Vagina (tissue), 2 donors: ENCODE measurements at regions not wholly inside any gene's neighbourhood (a gene's known extent, or its start where the extent isn't known, plus 50 kb on each side); places are given as distances from the start of the nearest gene placed in this dataset.

Source experiments
- DNase-seq, 2 donors: peaks; one replicate each; pipeline ENCODE4 v3.0.0-alpha.2; 2017; ENCODE audit errors: extremely low spot score in 2 of 2
- H3K27ac ChIP-seq: fragments of 200-600 bp; sonication (generic); one replicate; pipeline ENCODE4 v1.5.1; 2019
- H3K27me3 ChIP-seq: fragments of 200-600 bp; sonication (generic); one replicate; pipeline ENCODE4 v1.5.1; 2019
- H3K36me3 ChIP-seq, 2 donors: fragments of 200-600 bp; sonication (generic); one replicate each; pipeline ENCODE4 v1.5.1; 2017 to 2019
- H3K4me1 ChIP-seq: fragments of 200-600 bp; sonication (generic); one replicate; pipeline ENCODE4 v1.5.1; 2019
- H3K4me3 ChIP-seq, 2 donors: fragments of 200-600 bp; sonication (generic); 1 replicate in 1 of 2; 2 replicates in 1 of 2; pipeline ENCODE4 v1.5.1; 2016 to 2019
- H3K9me3 ChIP-seq: fragments of 200-600 bp; sonication (generic); one replicate; pipeline ENCODE4 v1.5.1; 2019
- CTCF ChIP-seq, 3 experiments: fragments of 450-650 bp in 2 of 3; fragments of 200-600 bp in 1 of 3; sonication (generic) in 1 of 3; IDR thresholded peaks; one replicate each; pipeline ENCODE4 v1.5.1; 2017 to 2019; ENCODE audit warnings: antibody characterized with exemption in 3 of 3, mild to moderate bottlenecking in 2 of 3, moderate library complexity in 2 of 3
- POLR2A ChIP-seq, 2 donors: fragments of 450-650 bp; IDR thresholded peaks; one replicate each; pipeline ENCODE4 v1.6.1; 2017; ENCODE audit warnings: antibody characterized with exemption in 2 of 2, mild to moderate bottlenecking in 2 of 2, moderate library complexity in 2 of 2
- POLR2AphosphoS5 ChIP-seq, 2 donors: sonication (generic); formaldehyde crosslinking; IDR thresholded peaks; one replicate each; pipeline ENCODE4 v1.9.0; 2017; ENCODE audit warnings: antibody characterized with exemption in 2 of 2, mild to moderate bottlenecking in 2 of 2, low read depth in 1 of 2; ENCODE audit not compliant: insufficient read depth in 1 of 2
- intact Hi-C: fragments of 100-400 bp; cut with DNase I; formaldehyde crosslinking; loops from one replicate; pipeline ENCODE4 v1.15.1; 2023

GRCh38 chr2:160610041-160610440, 116.4 kb upstream of the RBMS1 start:
- Histone ChIP-seq H3K4me3 (no peak overlapping the region), H3K27ac (no peak overlapping the region), H3K9me3 (no peaks in the 10 kb centered on the region), H3K4me1 (peaks cover 10% of the 10 kb centered on the region), H3K36me3 (no peaks in the 10 kb centered on the region), H3K27me3 (no peaks in the 10 kb centered on the region)
- TF ChIP-seq POLR2A (IDR thresholded peaks at IDR 0.05) (no peak), CTCF (IDR thresholded peaks at IDR 0.05) (no peak), POLR2AphosphoS5 (IDR thresholded peaks at IDR 0.05; ENCODE audit: insufficient read depth in 1 of 2, low read depth in 1 of 2) (no peak)
- intact Hi-C loops = no loop called here
- DNase-seq = no peak

GRCh38 chr2:160612266-160612856, 118.8 kb upstream of the RBMS1 start:
- DNase-seq = no peak
- Histone ChIP-seq H3K9me3 (peaks cover 5% of the 10 kb centered on the region), H3K4me1 (peaks cover 10% of the 10 kb centered on the region), H3K4me3 (no peak overlapping the region), H3K27ac (no peak overlapping the region), H3K27me3 (no peaks in the 10 kb centered on the region), H3K36me3 (no peaks in the 10 kb centered on the region)
- intact Hi-C loops = no loop called here
- TF ChIP-seq POLR2AphosphoS5 (IDR thresholded peaks at IDR 0.05; ENCODE audit: insufficient read depth in 1 of 2, low read depth in 1 of 2) (no peak), POLR2A (IDR thresholded peaks at IDR 0.05) (no peak), CTCF (IDR thresholded peaks at IDR 0.05) (no peak)

GRCh38 chr2:160613466-160614153, 120.0 kb upstream of the RBMS1 start:
- DNase-seq = no peak
- Histone ChIP-seq H3K9me3 (peaks cover 5% of the 10 kb centered on the region), H3K4me1 (peaks cover 7% of the 10 kb centered on the region), H3K27me3 (no peaks in the 10 kb centered on the region), H3K36me3 (no peaks in the 10 kb centered on the region), H3K4me3 (no peak overlapping the region), H3K27ac (no peak overlapping the region)
- intact Hi-C loops = no loop called here
- TF ChIP-seq POLR2A (IDR thresholded peaks at IDR 0.05) (no peak), POLR2AphosphoS5 (IDR thresholded peaks at IDR 0.05; ENCODE audit: insufficient read depth in 1 of 2, low read depth in 1 of 2) (no peak), CTCF (IDR thresholded peaks at IDR 0.05) (no peak)

GRCh38 chr2:160614391-160614790, 120.8 kb upstream of the RBMS1 start:
- H3K36me3 ChIP-seq = no peaks in the 10 kb centered on the region
- H3K9me3 ChIP-seq = peaks cover 5% of the 10 kb centered on the region
- no peaks in the 10 kb centered on the region for H3K4me1 ChIP-seq
- no peaks in the 10 kb centered on the region for H3K27me3 ChIP-seq
- TF ChIP-seq CTCF (IDR thresholded peaks at IDR 0.05) (no peak), POLR2A (IDR thresholded peaks at IDR 0.05) (no peak), POLR2AphosphoS5 (IDR thresholded peaks at IDR 0.05; ENCODE audit: insufficient read depth in 1 of 2, low read depth in 1 of 2) (no peak)
- intact Hi-C loops = no loop called here
- no peak for DNase-seq
- no peak overlapping the region for H3K27ac ChIP-seq
- no peak overlapping the region for H3K4me3 ChIP-seq

- H3K9me3 ChIP-seq = peaks cover 5% of the 10 kb centered on the region
These were observed 122.1 kb upstream of the RBMS1 start for GRCh38 chr2:160615706-160616105.

More at GRCh38 chr2:160615706-160616105, 122.1 kb upstream of the RBMS1 start:
- H3K4me1 ChIP-seq = no peaks in the 10 kb centered on the region
- H3K27ac ChIP-seq = no peak overlapping the region
- intact Hi-C loops = no loop called here
- TF ChIP-seq POLR2A (IDR thresholded peaks at IDR 0.05) = no peak
- no peak for TF ChIP-seq POLR2AphosphoS5 (IDR thresholded peaks at IDR 0.05; ENCODE audit: insufficient read depth in 1 of 2, low read depth in 1 of 2)
- TF ChIP-seq CTCF (IDR thresholded peaks at IDR 0.05) = no peak
- DNase-seq = no peak
- no peaks in the 10 kb centered on the region for H3K27me3 ChIP-seq
- H3K4me3 ChIP-seq = no peak overlapping the region
- no peaks in the 10 kb centered on the region for H3K36me3 ChIP-seq
